CD14-positive monocyte (primary cell): ENCODE measurements at regions not wholly inside any gene's neighbourhood (a gene's known extent, or its start where the extent isn't known, plus 50 kb on each side); places are given as distances from the start of the nearest gene placed in this dataset.
"Not testable (repeated sequence)": the region's sequence is repeated elsewhere in the genome, so short reads cannot be mapped to it uniquely, and the experiment has no call there.

ENCODE experiments used
- DNase-seq, 3 donors: peaks; one replicate each; pipeline ENCODE4 v3.0.0-alpha.2; 2011 to 2022
- H2AFZ ChIP-seq: 2 replicates; pipeline ENCODE4 v1.6.0; 2012; ENCODE audit warnings: mild to moderate bottlenecking, low read depth, low read length, inconsistent platforms; ENCODE audit not compliant: insufficient read depth, poor library complexity, severe bottlenecking
- H3K27ac ChIP-seq, 2 donors: 1 replicate in 1 of 2; 2 replicates in 1 of 2; pipeline ENCODE4 v1.5.1; 2012 to 2013; ENCODE audit warnings: low read length in 2 of 2, control low read depth in 1 of 2, inconsistent platforms in 1 of 2, low read depth in 1 of 2, mild to moderate bottlenecking in 1 of 2
- H3K27me3 ChIP-seq, 2 donors: one replicate each; pipeline versions ENCODE4 v1.6.0 to v1.6.1; 2011 to 2013; ENCODE audit warnings: low read length in 2 of 2; ENCODE audit not compliant: control insufficient read depth in 2 of 2, insufficient read depth in 2 of 2
- H3K36me3 ChIP-seq, 2 donors: replicated peaks in 1 of 2; 1 replicate in 1 of 2; 2 replicates in 1 of 2; pipeline versions ENCODE4 v1.5.1 to v1.6.1; 2012 to 2013; ENCODE audit warnings: low read length in 2 of 2, control low read depth in 1 of 2, inconsistent platforms in 1 of 2, mild to moderate bottlenecking in 1 of 2; ENCODE audit not compliant: insufficient read depth in 2 of 2, control insufficient read depth in 1 of 2
- H3K4me1 ChIP-seq, 2 donors: 1 replicate in 1 of 2; 2 replicates in 1 of 2; pipeline versions ENCODE4 v1.5.1 to v1.6.1; 2012 to 2013; ENCODE audit warnings: low read length in 2 of 2, control low read depth in 1 of 2, inconsistent platforms in 1 of 2, mild to moderate bottlenecking in 1 of 2, moderate library complexity in 1 of 2; ENCODE audit not compliant: insufficient read depth in 2 of 2, control insufficient read depth in 1 of 2
- H3K4me2 ChIP-seq: replicated peaks from 2 replicates; pipeline ENCODE3; 2012; ENCODE audit warnings: low read length, moderate library complexity, mild to moderate bottlenecking; ENCODE audit not compliant: poor library complexity, severe bottlenecking; ENCODE audit errors: extremely low read depth
- H3K4me3 ChIP-seq, 3 experiments: fragments of 200-600 bp in 1 of 3; sonication (generic) in 1 of 3; replicated peaks in 1 of 3; 1 replicate in 2 of 3; 2 replicates in 1 of 3; pipeline ENCODE4 v1.5.1; 2011 to 2013; ENCODE audit warnings: low read length in 3 of 3, mild to moderate bottlenecking in 3 of 3, control low read depth in 2 of 3, low read depth in 2 of 3, inconsistent platforms in 1 of 3, moderate library complexity in 1 of 3
- H3K79me2 ChIP-seq: 2 replicates; pipeline ENCODE4 v1.6.0; 2012; ENCODE audit warnings: mild to moderate bottlenecking, control low read depth, inconsistent platforms, low read length, moderate library complexity; ENCODE audit not compliant: insufficient read depth
- H3K9ac ChIP-seq: 2 replicates; pipeline ENCODE4 v1.6.0; 2017; ENCODE audit warnings: low read length, mild to moderate bottlenecking; ENCODE audit not compliant: insufficient read depth, poor library complexity, severe bottlenecking
- H3K9me3 ChIP-seq, 2 donors: replicated peaks in 1 of 2; 1 replicate in 1 of 2; 2 replicates in 1 of 2; pipeline versions ENCODE4 v1.5.1 to v1.6.1; 2012 to 2013; ENCODE audit warnings: low read length in 2 of 2, control low read depth in 1 of 2; ENCODE audit not compliant: control insufficient read depth in 1 of 2, insufficient read depth in 1 of 2
- H4K20me1 ChIP-seq: 2 replicates; pipeline ENCODE4 v1.6.0; 2012; ENCODE audit warnings: mild to moderate bottlenecking, low read length, control low read depth, moderate library complexity; ENCODE audit not compliant: insufficient read depth
- H3K27ac Mint-ChIP-seq, 7 donors: one replicate each; pipeline ENCODE4 v1.8.0; 2020; ENCODE audit warnings: mild to moderate bottlenecking in 7 of 7, mixed read lengths in 7 of 7, moderate library complexity in 6 of 7, inconsistent platforms in 2 of 7
- H3K27me3 Mint-ChIP-seq, 3 donors: one replicate each; pipeline ENCODE4 v1.8.0; 2021 to 2022; ENCODE audit warnings: low read depth in 3 of 3, mild to moderate bottlenecking in 3 of 3, mixed read lengths in 3 of 3, moderate library complexity in 3 of 3, inconsistent platforms in 1 of 3
- H3K36me3 Mint-ChIP-seq, 2 donors: one replicate each; pipeline ENCODE4 v1.8.0; 2020; ENCODE audit warnings: mixed read lengths in 2 of 2, inconsistent platforms in 1 of 2, mild to moderate bottlenecking in 1 of 2
- H3K4me1 Mint-ChIP-seq: one replicate; pipeline ENCODE4 v1.8.0; 2020; ENCODE audit warnings: mild to moderate bottlenecking, mixed read lengths
- H3K4me3 Mint-ChIP-seq, 2 donors: one replicate each; pipeline ENCODE4 v1.8.0; 2020; ENCODE audit warnings: mild to moderate bottlenecking in 2 of 2, mixed read lengths in 2 of 2, moderate library complexity in 1 of 2
- H3K9me3 Mint-ChIP-seq, 7 donors: one replicate each; pipeline ENCODE4 v1.8.0; 2020 to 2022; ENCODE audit warnings: mixed read lengths in 7 of 7, mild to moderate bottlenecking in 6 of 7, moderate library complexity in 6 of 7, inconsistent platforms in 2 of 7
- WGBS: methylation state at CpG from one replicate; pipeline ENCODE4 v1.1.5; 2013; ENCODE audit warnings: missing lambda C conversion rate; ENCODE audit not compliant: insufficient coverage; 5-methylcytosine and 5-hydroxymethylcytosine counted together
- intact Hi-C, 2 donors: fragments of 100-400 bp; cut with micrococcal nuclease; formaldehyde crosslinking; loops; one replicate each; pipeline versions ENCODE4 v1.15.0 to v1.15.1; 2023

GRCh38 chr2:111294699-111295098 is 174.0 kb downstream of the BCL2L11 start:
- H2AFZ ChIP-seq, H3K4me2 ChIP-seq, DNase-seq, H3K27me3 Mint-ChIP-seq, H3K9me3 ChIP-seq, H3K27ac Mint-ChIP-seq, H3K27me3 ChIP-seq, H3K9me3 Mint-ChIP-seq, H3K4me1 ChIP-seq, intact Hi-C loops, H3K4me1 Mint-ChIP-seq, H3K36me3 Mint-ChIP-seq, H3K27ac ChIP-seq, H3K4me3 ChIP-seq, H4K20me1 ChIP-seq, H3K36me3 ChIP-seq, H3K79me2 ChIP-seq, H3K9ac ChIP-seq, H3K4me3 Mint-ChIP-seq: not testable (repeated sequence)
- WGBS, result no CpG with 5 or more reads among the region's 7 CpGs

GRCh38 chr2:111296122-111296804 is 175.5 kb downstream of the BCL2L11 start:
- no CpG with 5 or more reads among the region's 6 CpGs for WGBS
- H3K27me3 Mint-ChIP-seq, result not testable (repeated sequence)

GRCh38 chr2:111297128-111297527 is 176.4 kb downstream of the BCL2L11 start:
- H3K79me2 ChIP-seq, H3K27ac Mint-ChIP-seq, H3K4me3 ChIP-seq, H3K4me2 ChIP-seq, H3K36me3 ChIP-seq, DNase-seq, H3K9ac ChIP-seq, intact Hi-C loops, H3K9me3 Mint-ChIP-seq, H4K20me1 ChIP-seq, H3K27ac ChIP-seq, H3K4me1 ChIP-seq, H3K4me1 Mint-ChIP-seq, H3K36me3 Mint-ChIP-seq, H3K4me3 Mint-ChIP-seq, H3K27me3 ChIP-seq, H3K9me3 ChIP-seq, H3K27me3 Mint-ChIP-seq, H2AFZ ChIP-seq: not testable (repeated sequence)

More at GRCh38 chr2:111296122-111296804, 175.5 kb downstream of the BCL2L11 start:
- H3K27me3 ChIP-seq, H4K20me1 ChIP-seq, H3K9me3 Mint-ChIP-seq, H3K4me1 Mint-ChIP-seq, H3K36me3 ChIP-seq, H3K4me1 ChIP-seq, H3K9ac ChIP-seq, H3K4me2 ChIP-seq, H3K27ac ChIP-seq, H2AFZ ChIP-seq, H3K4me3 Mint-ChIP-seq, H3K9me3 ChIP-seq, intact Hi-C loops, DNase-seq, H3K79me2 ChIP-seq, H3K27ac Mint-ChIP-seq, H3K36me3 Mint-ChIP-seq, H3K4me3 ChIP-seq: not testable (repeated sequence)

GRCh38 chr2:111298927-111299326 is 178.2 kb downstream of the BCL2L11 start:
- H3K27me3 Mint-ChIP-seq, H3K36me3 ChIP-seq, H2AFZ ChIP-seq, H3K4me1 ChIP-seq, H3K9me3 Mint-ChIP-seq, intact Hi-C loops, H3K9ac ChIP-seq, DNase-seq, H3K4me2 ChIP-seq, H4K20me1 ChIP-seq, H3K27ac ChIP-seq, H3K9me3 ChIP-seq, H3K4me1 Mint-ChIP-seq, H3K4me3 Mint-ChIP-seq, H3K36me3 Mint-ChIP-seq, H3K27me3 ChIP-seq, H3K27ac Mint-ChIP-seq, H3K79me2 ChIP-seq, H3K4me3 ChIP-seq: not testable (repeated sequence)
- no CpG with 5 or more reads among the region's 3 CpGs for WGBS
